ENCODE measurements at regions not wholly inside any gene's neighbourhood (a gene's known extent, or its start where the extent isn't known, plus 50 kb on each side); places are given as distances from the start of the nearest gene placed in this dataset.

DNA sequence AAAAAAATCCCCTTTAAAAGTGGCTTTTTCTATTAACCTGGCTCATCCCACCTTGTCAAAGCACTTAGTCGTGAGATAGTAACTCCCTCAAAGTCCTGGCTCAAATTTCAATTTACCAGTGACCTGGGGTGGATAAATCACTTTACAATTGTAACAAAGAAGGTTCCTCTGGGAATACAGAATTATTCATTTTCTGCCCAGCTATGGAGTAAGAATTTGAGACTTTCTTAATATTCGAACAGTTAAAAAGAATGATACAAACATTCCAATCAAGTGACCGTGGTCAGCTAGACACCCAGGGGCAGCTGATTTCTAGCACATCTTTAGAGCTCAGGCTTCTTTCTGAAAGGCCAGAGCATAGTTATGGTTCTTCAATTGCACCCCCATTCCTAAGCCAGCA, 291.0 kb upstream of the TGFBR2 start:
- intact Hi-C loops (cut with micrococcal nuclease; ENCODE audit: unreplicated experiment): loop anchor here (5.0 kb wide), 1 partner anchor 122 kb away; no protein-coding TSS in a partner anchor
- H3K36me3 ChIP-seq (ENCODE audit: control insufficient read depth, insufficient read depth, low read length): no peaks in the 10 kb centered on the region; the same call in 1 of the 2 replicates
- peaks cover 8% of the 10 kb centered on the region for H3K9me3 Mint-ChIP-seq (ENCODE audit: unreplicated experiment)
- no peaks in the 10 kb centered on the region for H3K36me3 Mint-ChIP-seq (ENCODE audit: insufficient read depth, unreplicated experiment)
- no peak overlapping the region for H3K27ac Mint-ChIP-seq (ENCODE audit: unreplicated experiment)
- BruUV-seq (replicated peaks): no TSS peak
- no peaks in the 10 kb centered on the region for H3K4me1 ChIP-seq
- H3K4me1 Mint-ChIP-seq (ENCODE audit: low read depth, unreplicated experiment): no peaks in the 10 kb centered on the region
- no peaks in the 10 kb centered on the region for H3K27me3 ChIP-seq (replicated peaks; ENCODE audit: control insufficient read depth, insufficient read depth, low read length)
- TF ChIP-seq, protein P1, sequence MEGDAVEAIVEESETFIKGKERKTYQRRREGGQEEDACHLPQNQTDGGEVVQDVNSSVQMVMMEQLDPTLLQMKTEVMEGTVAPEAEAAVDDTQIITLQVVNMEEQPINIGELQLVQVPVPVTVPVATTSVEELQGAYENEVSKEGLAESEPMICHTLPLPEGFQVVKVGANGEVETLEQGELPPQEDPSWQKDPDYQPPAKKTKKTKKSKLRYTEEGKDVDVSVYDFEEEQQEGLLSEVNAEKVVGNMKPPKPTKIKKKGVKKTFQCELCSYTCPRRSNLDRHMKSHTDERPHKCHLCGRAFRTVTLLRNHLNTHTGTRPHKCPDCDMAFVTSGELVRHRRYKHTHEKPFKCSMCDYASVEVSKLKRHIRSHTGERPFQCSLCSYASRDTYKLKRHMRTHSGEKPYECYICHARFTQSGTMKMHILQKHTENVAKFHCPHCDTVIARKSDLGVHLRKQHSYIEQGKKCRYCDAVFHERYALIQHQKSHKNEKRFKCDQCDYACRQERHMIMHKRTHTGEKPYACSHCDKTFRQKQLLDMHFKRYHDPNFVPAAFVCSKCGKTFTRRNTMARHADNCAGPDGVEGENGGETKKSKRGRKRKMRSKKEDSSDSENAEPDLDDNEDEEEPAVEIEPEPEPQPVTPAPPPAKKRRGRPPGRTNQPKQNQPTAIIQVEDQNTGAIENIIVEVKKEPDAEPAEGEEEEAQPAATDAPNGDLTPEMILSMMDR (IDR thresholded peaks at IDR 0.05; ENCODE audit: insufficient read depth in 1 of 2, low read depth in 1 of 2, low read length in 1 of 2, severe bottlenecking in 1 of 2, unreplicated experiment in 1 of 2): no peak
- H3K4me3 ChIP-seq (ENCODE audit: low read depth, low read length): no peak overlapping the region
- POLR2A ChIA-PET: no interaction called here
- DNase-seq: no peak
- H3K27me3 Mint-ChIP-seq (ENCODE audit: insufficient read depth, unreplicated experiment): no peaks in the 10 kb centered on the region
- no peak overlapping the region for H3K4me3 Mint-ChIP-seq (ENCODE audit: unreplicated experiment)
- CTCF ChIA-PET: no interaction called here
- H3K9me3 ChIP-seq: 0 out of 2 replicates have a peak, but pooled peaks cover 17% of the 10 kb centered on the region

DNA sequence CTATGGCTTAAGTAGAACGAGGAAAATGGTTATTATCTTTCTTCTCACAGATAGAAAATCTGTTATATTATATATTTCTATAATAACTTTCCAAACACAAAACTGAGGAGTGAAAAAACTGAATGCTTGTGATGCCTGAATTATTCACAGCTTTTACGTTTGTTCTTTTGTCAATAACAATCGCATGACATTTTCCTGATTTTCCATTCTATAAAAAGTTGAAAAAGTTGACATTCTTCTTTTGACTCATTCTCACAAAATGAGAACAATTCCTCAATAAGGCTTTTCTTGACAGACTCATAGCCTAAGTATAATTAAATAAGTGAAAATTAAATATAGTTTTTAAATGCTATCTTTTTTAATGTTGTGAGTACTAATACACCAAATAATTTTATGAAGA, 288.8 kb upstream of the TGFBR2 start:
- Mint-ChIP-seq H3K36me3 (ENCODE audit: insufficient read depth, unreplicated experiment) (no peaks in the 10 kb centered on the region), H3K4me1 (ENCODE audit: low read depth, unreplicated experiment) (no peaks in the 10 kb centered on the region), H3K27ac (ENCODE audit: unreplicated experiment) (no peak overlapping the region), H3K4me3 (ENCODE audit: unreplicated experiment) (no peak overlapping the region), H3K27me3 (ENCODE audit: insufficient read depth, unreplicated experiment) (no peaks in the 10 kb centered on the region), H3K9me3 (ENCODE audit: unreplicated experiment) (peaks cover 29% of the 10 kb centered on the region)
- Histone ChIP-seq H3K9me3 (peaks cover 19% of the 10 kb centered on the region), H3K4me3 (ENCODE audit: low read depth, low read length) (no peak overlapping the region), H3K4me1 (no peaks in the 10 kb centered on the region), H3K36me3 (ENCODE audit: control insufficient read depth, insufficient read depth, low read length) (no peaks in the 10 kb centered on the region; the same call in 1 of the 2 replicates), H3K27me3 (replicated peaks; ENCODE audit: control insufficient read depth, insufficient read depth, low read length) (no peaks in the 10 kb centered on the region)
- CTCF ChIA-PET: no interaction called here
- BruUV-seq (replicated peaks): no TSS peak
- intact Hi-C loops (cut with micrococcal nuclease; ENCODE audit: unreplicated experiment): loop anchor here (5.0 kb wide), 1 partner anchor 120 kb away; no protein-coding TSS in a partner anchor
- DNase-seq: no peak
- POLR2A ChIA-PET: no interaction called here
- TF ChIP-seq, protein P1 (IDR thresholded peaks at IDR 0.05; ENCODE audit: insufficient read depth in 1 of 2, low read depth in 1 of 2, low read length in 1 of 2, severe bottlenecking in 1 of 2, unreplicated experiment in 1 of 2): no peak

DNA sequence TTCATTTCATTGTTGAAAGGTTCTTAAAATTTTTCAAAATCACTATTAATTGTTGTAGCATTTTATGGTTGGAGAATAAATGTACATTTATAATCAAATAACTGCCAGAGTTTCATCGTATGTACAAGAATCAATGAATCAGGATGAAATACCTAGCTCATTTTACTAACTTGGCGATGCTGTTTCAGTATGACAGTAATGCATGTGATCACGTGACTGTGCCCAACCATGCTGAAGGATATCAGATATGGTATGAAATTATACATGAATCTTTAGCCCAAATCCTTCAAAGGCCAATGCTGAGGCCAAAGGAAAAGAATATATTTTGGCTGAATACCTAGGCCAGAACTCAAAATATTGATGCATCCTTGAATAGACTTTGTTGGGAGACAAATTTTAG, 288.3 kb upstream of the TGFBR2 start:
- POLR2A ChIA-PET: no interaction called here
- TF ChIP-seq, protein P1 (IDR thresholded peaks at IDR 0.05; ENCODE audit: insufficient read depth in 1 of 2, low read depth in 1 of 2, low read length in 1 of 2, severe bottlenecking in 1 of 2, unreplicated experiment in 1 of 2): no peak
- Mint-ChIP-seq H3K4me3 (ENCODE audit: unreplicated experiment) (no peak overlapping the region), H3K36me3 (ENCODE audit: insufficient read depth, unreplicated experiment) (no peaks in the 10 kb centered on the region), H3K4me1 (ENCODE audit: low read depth, unreplicated experiment) (no peaks in the 10 kb centered on the region), H3K9me3 (ENCODE audit: unreplicated experiment) (peaks cover 35% of the 10 kb centered on the region), H3K27me3 (ENCODE audit: insufficient read depth, unreplicated experiment) (no peaks in the 10 kb centered on the region), H3K27ac (ENCODE audit: unreplicated experiment) (no peak overlapping the region)
- DNase-seq: no peak
- Histone ChIP-seq H3K4me1 (no peaks in the 10 kb centered on the region), H3K27me3 (replicated peaks; ENCODE audit: control insufficient read depth, insufficient read depth, low read length) (no peaks in the 10 kb centered on the region), H3K4me3 (ENCODE audit: low read depth, low read length) (no peak overlapping the region), H3K9me3 (peaks cover 18% of the 10 kb centered on the region), H3K36me3 (ENCODE audit: control insufficient read depth, insufficient read depth, low read length) (no peaks in the 10 kb centered on the region; the same call in 1 of the 2 replicates)
- BruUV-seq (replicated peaks): no TSS peak
- CTCF ChIA-PET: no interaction called here
- intact Hi-C loops (cut with micrococcal nuclease; ENCODE audit: unreplicated experiment): loop anchor here (5.0 kb wide), 1 partner anchor 119 kb away; no protein-coding TSS in a partner anchor

Data from Caco-2 (cell line).